IPS DF 6.9 (cell line): ENCODE measurements at regions not wholly inside any gene's neighbourhood (a gene's known extent, or its start where the extent isn't known, plus 50 kb on each side); places are given as distances from the start of the nearest gene placed in this dataset.

Experiments
- DNase-seq: peaks from one replicate; pipeline ENCODE4 v3.0.0-alpha.2; 2013; ENCODE audit warnings: low read depth, low spot score
- H3K27ac ChIP-seq: one replicate; pipeline ENCODE4 v1.5.1; 2013; ENCODE audit warnings: low read length, control low read depth
- H3K27me3 ChIP-seq: 2 replicates; pipeline ENCODE4 v1.6.1; 2013; ENCODE audit warnings: mild to moderate bottlenecking, low read length; ENCODE audit not compliant: control insufficient read depth, insufficient read depth
- H3K36me3 ChIP-seq: 2 replicates; pipeline ENCODE4 v1.6.1; 2013; ENCODE audit warnings: low read length; ENCODE audit not compliant: control insufficient read depth, insufficient read depth
- H3K4me1 ChIP-seq: 2 replicates; pipeline ENCODE4 v1.6.1; 2013; ENCODE audit warnings: low read length; ENCODE audit not compliant: control insufficient read depth, insufficient read depth
- H3K4me3 ChIP-seq: 2 replicates; pipeline ENCODE4 v1.5.1; 2013; ENCODE audit warnings: mild to moderate bottlenecking, low read length
- H3K9me3 ChIP-seq: 2 replicates; pipeline ENCODE4 v1.6.1; 2013; ENCODE audit warnings: low read length, inconsistent platforms; ENCODE audit not compliant: control insufficient read depth, insufficient read depth
- WGBS: extraction: QIAGEN DNeasy Blood & Tissue Kit; methylation state at CpG from one replicate; pipeline ENCODE4 v1.1.7; 2013; ENCODE audit warnings: mixed read lengths, missing lambda C conversion rate; ENCODE audit not compliant: insufficient read length, insufficient coverage; 5-methylcytosine and 5-hydroxymethylcytosine counted together

DNA sequence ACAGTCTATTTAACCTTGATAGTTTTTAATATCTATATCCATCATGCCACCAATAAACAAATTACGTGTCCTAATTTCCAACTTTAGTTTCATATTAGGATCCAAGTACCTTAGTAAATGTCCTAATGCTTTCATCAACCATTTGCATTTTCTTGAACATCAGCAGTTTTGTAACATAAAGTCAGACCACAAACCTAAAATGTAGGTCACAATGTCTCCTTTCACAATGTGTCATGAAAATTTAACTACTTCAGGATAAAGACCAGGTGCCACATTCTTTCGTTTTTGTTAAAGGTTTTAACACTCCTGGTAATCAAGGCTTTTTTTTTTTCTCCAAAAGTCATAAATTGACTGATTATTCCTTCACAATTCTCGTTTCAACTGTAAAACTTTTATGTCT lies 310.7 kb upstream of the PMFBP1 start:
- DNase-seq, result no peak
- WGBS, result 100% methylated on average over 1 of the region's 3 CpGs

DNA sequence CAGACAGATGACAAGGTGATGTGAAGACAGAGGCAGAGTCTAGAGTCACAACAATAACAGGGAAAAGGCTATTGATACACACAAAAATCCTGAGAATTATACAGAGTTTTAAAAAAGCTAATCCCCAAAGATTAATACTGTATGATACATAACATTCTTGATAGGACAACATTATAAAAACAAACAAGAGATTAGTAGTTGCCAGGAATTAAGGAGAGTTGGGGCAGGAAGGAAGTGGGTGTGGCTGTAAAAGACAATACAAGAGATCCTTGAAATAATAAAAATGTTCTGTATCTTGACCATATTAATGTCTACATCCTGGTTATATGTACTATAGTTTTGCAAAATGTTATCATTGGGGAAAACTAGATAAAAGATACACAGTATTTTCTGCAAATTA lies 309.5 kb upstream of the PMFBP1 start:
- no peaks in the 10 kb centered on the region for H3K9me3 ChIP-seq
- no peaks in the 10 kb centered on the region for H3K36me3 ChIP-seq
- H3K4me3 ChIP-seq, result no peak overlapping the region
- no peak for DNase-seq
- H3K27me3 ChIP-seq, result no peaks in the 10 kb centered on the region
- H3K4me1 ChIP-seq, result no peaks in the 10 kb centered on the region
- H3K27ac ChIP-seq, result no peak overlapping the region

More for the DNA sequence above, 310.7 kb upstream of the PMFBP1 start:
- Histone ChIP-seq H3K36me3 (no peaks in the 10 kb centered on the region), H3K9me3 (no peaks in the 10 kb centered on the region), H3K27ac (no peak overlapping the region), H3K4me1 (no peaks in the 10 kb centered on the region), H3K27me3 (no peaks in the 10 kb centered on the region), H3K4me3 (no peak overlapping the region)

DNA sequence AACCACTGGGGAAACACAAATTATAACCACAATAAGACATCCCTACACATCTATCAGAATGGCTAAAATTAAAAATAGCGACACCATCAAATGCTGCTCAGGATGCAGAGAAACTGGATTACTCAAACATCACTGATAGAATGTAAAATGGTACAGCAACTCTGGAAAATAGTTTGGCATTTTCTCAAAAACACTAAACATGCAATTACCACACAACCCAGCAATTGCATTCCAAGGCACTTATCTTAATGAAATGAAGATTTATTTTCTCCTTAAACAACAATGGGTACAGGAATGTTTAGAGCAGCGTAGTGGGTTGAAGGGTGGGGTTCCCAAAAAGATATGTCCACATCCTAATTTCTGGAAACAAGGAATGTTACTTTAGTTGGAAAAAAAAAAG lies 309.0 kb upstream of the PMFBP1 start:
- H3K36me3 ChIP-seq, result no peaks in the 10 kb centered on the region
- H3K4me1 ChIP-seq, result no peaks in the 10 kb centered on the region
- DNase-seq, result no peak
- no peaks in the 10 kb centered on the region for H3K27me3 ChIP-seq
- H3K9me3 ChIP-seq, result no peaks in the 10 kb centered on the region
- WGBS, result no CpG with 5 or more reads among the region's 2 CpGs
- H3K4me3 ChIP-seq, result no peak overlapping the region
- H3K27ac ChIP-seq, result no peak overlapping the region

DNA sequence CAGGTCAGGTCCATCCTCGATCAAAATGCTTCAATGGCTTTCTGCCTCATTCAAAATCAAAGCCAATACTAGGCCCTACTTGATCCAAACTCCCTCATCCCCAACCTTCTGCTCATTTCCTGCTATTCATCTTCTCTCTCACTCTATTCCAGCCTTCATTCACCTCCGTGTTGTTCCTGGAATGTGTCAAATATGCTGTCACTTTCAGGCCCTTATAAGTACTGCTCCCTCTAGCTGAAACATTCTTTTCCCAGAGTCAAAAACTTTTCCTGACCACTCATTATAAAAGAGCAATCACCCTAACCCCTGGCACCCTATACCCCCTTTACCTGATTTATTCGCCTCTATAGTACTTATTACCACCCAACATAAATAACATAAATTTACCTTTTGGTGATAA lies 303.7 kb upstream of the PMFBP1 start:
- Histone ChIP-seq H3K36me3 (no peaks in the 10 kb centered on the region), H3K27me3 (no peaks in the 10 kb centered on the region), H3K9me3 (no peaks in the 10 kb centered on the region), H3K4me3 (no peak overlapping the region), H3K27ac (no peak overlapping the region), H3K4me1 (no peaks in the 10 kb centered on the region)
- 100% methylated on average over 1 of the region's 3 CpGs for WGBS
- DNase-seq, result no peak

DNA sequence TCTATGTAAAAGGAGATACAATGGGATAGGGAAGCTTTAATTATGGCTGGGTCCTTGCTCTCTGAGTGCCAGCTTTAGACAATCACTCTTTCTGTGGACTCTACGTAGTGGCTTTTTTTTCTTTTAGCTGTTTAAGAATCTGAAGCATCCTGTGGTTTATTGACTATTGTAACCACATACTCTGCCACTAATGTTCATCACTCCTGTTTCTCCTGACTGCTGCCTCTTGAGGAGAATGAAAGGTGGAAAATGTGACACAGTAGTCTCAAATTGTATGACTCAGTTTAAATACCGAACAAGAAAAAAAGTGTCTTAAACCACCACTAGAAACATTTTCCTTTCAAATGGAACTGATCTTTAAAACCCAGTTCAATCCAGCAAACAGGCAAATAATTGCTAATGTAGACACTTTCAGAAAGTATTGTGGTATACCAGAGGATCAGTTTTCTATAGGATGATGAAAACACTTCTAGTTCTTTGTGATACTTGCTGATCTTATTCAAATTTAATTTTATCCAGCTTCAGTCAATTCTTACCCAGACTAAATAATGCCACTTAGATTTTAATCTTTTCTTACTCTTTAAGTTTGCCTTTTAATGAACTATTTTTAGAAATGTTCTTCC lies 302.7 kb upstream of the PMFBP1 start:
- WGBS, result no CpG with 5 or more reads among the region's 2 CpGs
- no peak for DNase-seq
- H3K27ac ChIP-seq, result no peak overlapping the region
- H3K27me3 ChIP-seq, result no peaks in the 10 kb centered on the region
- no peak overlapping the region for H3K4me3 ChIP-seq
- no peaks in the 10 kb centered on the region for H3K36me3 ChIP-seq
- no peaks in the 10 kb centered on the region for H3K4me1 ChIP-seq
- H3K9me3 ChIP-seq, result no peaks in the 10 kb centered on the region

DNA sequence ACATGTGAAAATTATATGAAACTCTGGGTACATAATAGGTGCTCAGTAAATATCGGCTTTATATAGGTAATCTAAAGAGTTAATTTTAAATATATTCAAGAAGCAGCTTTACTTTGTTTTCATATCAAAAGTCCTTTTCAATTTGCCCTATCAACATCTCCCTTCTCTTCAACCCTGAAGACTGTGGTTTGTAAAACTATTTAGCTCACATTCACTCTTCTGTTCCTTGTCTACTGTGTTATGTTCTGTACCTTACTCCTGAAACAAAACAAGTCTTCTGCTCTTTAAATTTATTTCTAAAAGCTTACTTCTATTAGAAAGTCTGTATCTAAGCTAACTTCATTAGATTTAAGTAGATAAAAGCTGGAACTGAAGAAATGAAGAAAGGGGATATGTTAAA lies 301.7 kb upstream of the PMFBP1 start:
- Histone ChIP-seq H3K27me3 (no peaks in the 10 kb centered on the region), H3K4me3 (no peak overlapping the region), H3K27ac (no peak overlapping the region), H3K36me3 (no peaks in the 10 kb centered on the region), H3K4me1 (no peaks in the 10 kb centered on the region), H3K9me3 (no peaks in the 10 kb centered on the region)
- no CpG with 5 or more reads among the region's 1 CpG for WGBS
- DNase-seq, result no peak

DNA sequence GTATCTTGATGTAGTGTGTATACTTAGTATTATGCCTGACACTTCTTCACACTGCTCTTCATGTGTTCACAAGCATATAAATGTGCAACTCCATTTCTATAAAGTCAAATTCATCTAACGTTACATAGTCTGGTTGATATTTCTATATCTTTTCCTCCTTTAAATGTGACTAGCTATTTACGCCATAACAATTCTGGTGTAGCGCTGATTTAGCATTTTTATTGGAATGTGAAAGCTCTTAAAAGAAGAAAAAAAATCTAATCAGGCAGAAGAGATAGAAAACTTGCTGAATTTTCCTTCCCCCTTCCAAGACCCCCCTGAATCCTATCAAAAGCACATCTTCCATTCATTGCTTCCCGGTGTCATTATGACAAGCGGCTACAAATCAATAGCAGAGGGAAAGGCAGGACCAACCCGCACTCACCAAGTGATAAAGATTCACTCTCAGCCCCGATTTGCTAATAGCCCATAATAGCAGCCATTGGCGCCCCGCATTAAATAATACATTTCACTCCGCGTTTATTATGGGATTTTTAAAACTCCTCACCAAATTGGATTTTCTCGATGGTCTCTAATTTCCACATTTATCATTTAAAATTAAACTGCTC lies 299.5 kb upstream of the PMFBP1 start:
- no CpG with 5 or more reads among the region's 12 CpGs for WGBS
- DNase-seq, result no peak
- no peaks in the 10 kb centered on the region for H3K9me3 ChIP-seq
- no peaks in the 10 kb centered on the region for H3K27me3 ChIP-seq
- no peak overlapping the region for H3K27ac ChIP-seq
- no peaks in the 10 kb centered on the region for H3K4me1 ChIP-seq
- no peak overlapping the region for H3K4me3 ChIP-seq
- H3K36me3 ChIP-seq, result no peaks in the 10 kb centered on the region

DNA sequence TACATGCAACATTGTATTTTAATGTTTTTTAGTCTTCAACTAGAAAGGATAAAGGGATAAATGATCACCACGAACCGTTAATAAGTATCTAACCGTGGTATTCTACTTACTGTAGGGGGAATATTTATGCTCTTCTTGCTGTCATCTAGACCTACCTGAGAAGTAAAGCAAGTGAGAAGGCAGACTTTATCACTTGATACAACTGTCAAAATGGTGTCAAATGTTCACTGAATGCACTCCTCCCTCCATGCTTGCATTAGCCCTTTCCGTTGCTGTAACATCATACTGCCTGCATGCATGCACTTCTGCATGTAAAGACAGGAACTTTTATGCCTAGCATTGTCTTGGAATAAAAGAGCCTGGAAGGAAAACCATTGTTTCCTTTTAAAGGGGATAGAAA lies 298.6 kb upstream of the PMFBP1 start:
- no peaks in the 10 kb centered on the region for H3K4me1 ChIP-seq
- H3K27me3 ChIP-seq, result no peaks in the 10 kb centered on the region

DNA sequence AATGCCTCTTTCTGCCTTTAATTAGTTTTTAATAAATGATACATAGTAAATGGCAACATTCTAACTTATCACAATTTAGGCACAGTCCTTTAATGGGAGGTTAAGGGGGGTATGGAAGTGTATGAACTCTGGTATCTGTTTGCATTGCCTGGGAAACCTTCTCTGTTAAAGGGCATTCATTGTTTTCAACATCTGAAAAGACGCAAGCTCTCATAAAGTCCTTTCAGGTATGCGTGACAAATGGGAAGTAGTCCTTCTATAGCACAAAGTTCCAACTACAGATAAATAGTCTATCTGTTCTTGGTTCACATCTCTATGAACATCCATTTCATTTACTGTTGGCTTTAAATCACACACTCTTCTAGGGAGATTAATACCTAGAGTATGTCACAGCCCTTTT lies 298.0 kb upstream of the PMFBP1 start:
- no CpG with 5 or more reads among the region's 2 CpGs for WGBS
- H3K4me1 ChIP-seq, result no peaks in the 10 kb centered on the region
- no peak overlapping the region for H3K27ac ChIP-seq
- H3K27me3 ChIP-seq, result no peaks in the 10 kb centered on the region
- H3K36me3 ChIP-seq, result no peaks in the 10 kb centered on the region
- no peaks in the 10 kb centered on the region for H3K9me3 ChIP-seq
- no peak overlapping the region for H3K4me3 ChIP-seq
- DNase-seq, result no peak

More for the DNA sequence above, 298.6 kb upstream of the PMFBP1 start:
- no peaks in the 10 kb centered on the region for H3K9me3 ChIP-seq
- DNase-seq, result no peak
- WGBS, result no CpG with 5 or more reads among the region's 4 CpGs
- no peak overlapping the region for H3K27ac ChIP-seq
- H3K36me3 ChIP-seq, result no peaks in the 10 kb centered on the region
- H3K4me3 ChIP-seq, result no peak overlapping the region

DNA sequence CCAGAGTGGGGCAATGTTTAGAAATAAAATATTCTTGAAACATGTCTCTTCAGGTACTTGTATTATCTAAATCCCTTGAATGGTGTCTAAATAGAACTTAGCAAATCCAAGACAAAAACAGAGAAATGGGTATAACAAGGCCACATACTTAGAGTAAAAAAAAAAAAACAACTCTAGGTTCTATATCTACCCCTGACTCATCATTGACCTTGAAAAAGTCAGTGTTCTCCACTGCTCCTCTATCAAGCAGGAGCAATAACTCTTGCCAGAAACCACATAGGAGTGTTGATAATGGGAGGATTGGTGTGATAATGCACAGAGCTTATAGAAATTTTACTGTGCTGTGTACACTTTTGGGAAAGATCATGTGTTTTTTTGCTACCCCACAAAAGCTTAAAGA lies 296.6 kb upstream of the PMFBP1 start:
- H3K9me3 ChIP-seq, result no peaks in the 10 kb centered on the region
- no peak overlapping the region for H3K27ac ChIP-seq
- DNase-seq, result no peak
- H3K36me3 ChIP-seq, result no peaks in the 10 kb centered on the region
- H3K27me3 ChIP-seq, result no peaks in the 10 kb centered on the region
- no peak overlapping the region for H3K4me3 ChIP-seq
- no peaks in the 10 kb centered on the region for H3K4me1 ChIP-seq

DNA sequence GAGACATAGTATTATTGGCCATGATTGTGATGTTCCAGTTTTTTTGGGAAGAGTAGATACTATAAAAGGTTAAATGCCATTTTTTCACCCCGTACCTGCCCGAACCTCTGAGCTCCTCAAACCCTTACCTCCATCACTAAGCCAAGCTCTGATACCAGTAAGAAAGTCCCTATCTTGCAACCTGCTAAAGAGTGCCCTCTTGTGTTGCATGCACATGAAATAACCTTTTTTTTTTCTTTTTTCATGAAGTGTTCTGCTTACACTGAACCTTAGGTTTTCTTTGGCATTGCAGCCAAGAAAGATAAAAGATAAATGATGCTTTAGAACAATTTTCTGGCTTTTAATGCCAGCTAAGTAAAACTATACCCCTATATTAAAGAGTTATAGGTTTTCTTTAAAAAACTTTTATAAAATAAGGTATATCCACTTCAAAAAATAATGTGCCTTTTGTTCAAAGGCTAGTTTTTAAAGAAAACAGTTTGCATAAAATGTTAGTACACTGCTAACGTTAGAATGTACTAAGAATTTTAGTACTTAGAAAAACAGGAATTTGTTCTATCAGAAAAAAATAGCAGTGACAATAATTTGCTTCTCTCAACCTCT lies 295.3 kb upstream of the PMFBP1 start:
- no CpG with 5 or more reads among the region's 3 CpGs for WGBS
- peak; percentile 22 for DNase-seq
- H3K27ac ChIP-seq, result no peak overlapping the region
- H3K9me3 ChIP-seq, result no peaks in the 10 kb centered on the region
- H3K36me3 ChIP-seq, result no peaks in the 10 kb centered on the region
- H3K27me3 ChIP-seq, result no peaks in the 10 kb centered on the region
- no peaks in the 10 kb centered on the region for H3K4me1 ChIP-seq
- H3K4me3 ChIP-seq, result no peak overlapping the region
